ENCODE measurements at regions not wholly inside any gene's neighbourhood (a gene's known extent, or its start where the extent isn't known, plus 50 kb on each side); places are given as distances from the start of the nearest gene placed in this dataset.

- TF ChIP-seq CTCF (IDR thresholded peaks at IDR 0.05; ENCODE audit: borderline replicate concordance, extremely low read depth, low read length, poor library complexity, severe bottlenecking), result no peak
- TF ChIP-seq EZH2 (IDR thresholded peaks at IDR 0.05; ENCODE audit: borderline replicate concordance, low read depth, low read length, severe bottlenecking), result no peak
Observed at GRCh38 chr3:157841029-157841428, 265.2 kb downstream of the SHOX2 start.
